GM12873 (cell line): ENCODE measurements at regions not wholly inside any gene's neighbourhood (a gene's known extent, or its start where the extent isn't known, plus 50 kb on each side); places are given as distances from the start of the nearest gene placed in this dataset.

Experiments
- TF ChIP-seq, protein P1 (sequence below): IDR thresholded peaks from 2 replicates; pipeline ENCODE4 v1.5.1; 2012; ENCODE audit warnings: low read depth, mild to moderate bottlenecking, moderate library complexity, low read length, control low read depth; ENCODE audit not compliant: insufficient read depth; ENCODE audit errors: missing control alignments

GRCh38 chr1:209123601-209124000 is 459.9 kb upstream of the CAMK1G start:
- TF ChIP-seq, protein P1, sequence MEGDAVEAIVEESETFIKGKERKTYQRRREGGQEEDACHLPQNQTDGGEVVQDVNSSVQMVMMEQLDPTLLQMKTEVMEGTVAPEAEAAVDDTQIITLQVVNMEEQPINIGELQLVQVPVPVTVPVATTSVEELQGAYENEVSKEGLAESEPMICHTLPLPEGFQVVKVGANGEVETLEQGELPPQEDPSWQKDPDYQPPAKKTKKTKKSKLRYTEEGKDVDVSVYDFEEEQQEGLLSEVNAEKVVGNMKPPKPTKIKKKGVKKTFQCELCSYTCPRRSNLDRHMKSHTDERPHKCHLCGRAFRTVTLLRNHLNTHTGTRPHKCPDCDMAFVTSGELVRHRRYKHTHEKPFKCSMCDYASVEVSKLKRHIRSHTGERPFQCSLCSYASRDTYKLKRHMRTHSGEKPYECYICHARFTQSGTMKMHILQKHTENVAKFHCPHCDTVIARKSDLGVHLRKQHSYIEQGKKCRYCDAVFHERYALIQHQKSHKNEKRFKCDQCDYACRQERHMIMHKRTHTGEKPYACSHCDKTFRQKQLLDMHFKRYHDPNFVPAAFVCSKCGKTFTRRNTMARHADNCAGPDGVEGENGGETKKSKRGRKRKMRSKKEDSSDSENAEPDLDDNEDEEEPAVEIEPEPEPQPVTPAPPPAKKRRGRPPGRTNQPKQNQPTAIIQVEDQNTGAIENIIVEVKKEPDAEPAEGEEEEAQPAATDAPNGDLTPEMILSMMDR = no peak

- TF ChIP-seq, protein P1 = no peak
Observed at GRCh38 chr1:209130886-209131285, 452.6 kb upstream of the CAMK1G start.

DNA sequence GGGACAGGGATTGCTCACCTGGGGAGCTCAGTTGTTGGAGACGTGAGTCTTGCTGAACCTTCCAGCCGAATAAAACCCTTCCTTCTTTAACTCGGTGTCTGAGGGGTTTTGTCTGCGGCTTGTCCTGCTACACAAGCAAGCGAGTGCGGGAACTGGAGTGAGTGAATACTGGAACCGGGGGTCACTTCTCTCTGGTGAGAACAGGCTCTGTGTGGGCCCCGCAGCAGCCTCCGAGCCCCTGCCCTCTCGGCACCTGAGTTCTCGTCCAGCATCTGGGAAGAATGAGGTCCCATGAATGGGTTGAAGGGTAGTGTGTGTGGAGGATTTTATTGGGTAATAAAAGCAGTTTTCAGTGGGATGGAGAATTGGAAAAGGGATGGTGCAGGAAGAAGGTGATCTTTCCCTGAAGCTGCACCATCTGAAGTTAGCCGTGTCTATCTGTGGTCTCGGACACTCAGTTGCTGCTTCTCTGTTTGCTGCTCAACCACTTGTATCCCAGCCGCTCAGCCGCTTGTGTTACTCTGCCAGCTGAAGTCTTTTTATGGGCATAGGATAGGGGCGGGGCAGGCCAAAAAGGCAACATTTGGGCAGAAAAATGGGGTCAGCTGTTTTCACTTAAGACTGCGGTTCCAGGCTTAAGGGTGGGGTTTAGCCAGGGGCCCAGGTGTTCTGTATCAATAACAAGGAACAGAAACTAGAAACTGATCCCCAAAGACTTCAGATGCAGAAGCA is 450.6 kb upstream of the CAMK1G start:
- TF ChIP-seq, protein P1 = no peak

GRCh38 chr1:209134001-209134400 is 449.5 kb upstream of the CAMK1G start:
- TF ChIP-seq, protein P1 = no peak

DNA sequence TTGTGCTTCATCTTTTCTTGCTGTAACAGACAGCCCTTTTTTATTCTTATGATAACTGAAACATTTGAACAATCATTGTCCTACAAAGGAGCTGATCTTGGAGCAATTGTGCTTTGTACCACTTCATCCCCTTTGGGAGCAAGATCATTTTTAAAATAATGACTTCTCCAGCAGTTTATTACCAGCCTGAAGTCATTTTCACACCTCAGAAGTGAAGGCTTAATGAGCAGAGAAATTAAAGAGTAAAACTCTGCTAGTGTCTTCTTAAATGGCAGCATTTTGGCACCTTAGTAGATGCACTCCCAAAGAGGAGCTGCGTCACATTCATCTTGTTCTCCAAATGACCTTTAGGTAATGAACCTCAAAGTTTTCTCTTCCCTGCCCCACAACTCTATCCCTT is 439.6 kb upstream of the CAMK1G start:
- TF ChIP-seq, protein P1 = no peak

DNA sequence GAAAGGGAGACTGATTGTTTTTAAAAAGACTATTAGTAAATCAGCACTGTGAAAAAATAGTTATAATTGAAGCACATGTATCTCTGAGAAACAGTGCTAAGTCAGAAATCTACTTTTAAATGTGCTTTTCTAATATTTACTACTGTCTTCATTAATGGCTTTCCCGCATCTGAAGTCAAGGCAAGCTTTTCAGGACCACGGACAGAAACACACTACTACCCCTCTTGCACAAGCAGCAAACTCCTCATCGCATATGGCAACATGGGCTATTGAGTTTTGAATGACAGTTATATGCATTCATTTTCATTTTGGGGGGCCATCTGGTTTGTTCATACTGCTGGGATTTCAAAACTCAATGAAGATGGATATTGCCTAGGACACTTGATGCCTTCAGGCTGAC is 433.4 kb upstream of the CAMK1G start:
- TF ChIP-seq, protein P1 = no peak

DNA sequence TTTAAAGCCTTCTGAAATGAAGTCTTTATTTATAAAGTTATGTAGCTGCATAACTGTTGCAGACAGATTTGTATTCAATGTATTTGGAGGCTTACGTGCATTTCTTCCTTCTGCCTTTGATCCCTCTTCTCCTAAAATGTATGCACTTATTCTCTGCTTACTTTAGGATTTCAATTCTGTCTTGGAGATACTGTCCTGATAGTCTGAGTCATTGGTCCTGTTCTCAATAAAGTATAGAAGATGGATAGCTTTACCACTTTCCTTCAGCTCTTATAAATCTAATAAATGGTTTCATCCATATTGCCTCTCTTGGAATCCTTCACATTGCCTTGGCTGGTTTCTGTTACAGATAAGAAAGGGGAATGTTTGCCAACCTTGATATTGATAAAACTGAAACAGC is 430.1 kb upstream of the CAMK1G start:
- TF ChIP-seq, protein P1 = no peak
